ENCODE measurements at regions not wholly inside any gene's neighbourhood (a gene's known extent, or its start where the extent isn't known, plus 50 kb on each side); places are given as distances from the start of the nearest gene placed in this dataset.

- TF ChIP-seq POLR2A (IDR thresholded peaks at IDR 0.05) (no peak), POLR2AphosphoS5 (IDR thresholded peaks at IDR 0.05) (no peak)
- TF ChIP-seq, protein P1, sequence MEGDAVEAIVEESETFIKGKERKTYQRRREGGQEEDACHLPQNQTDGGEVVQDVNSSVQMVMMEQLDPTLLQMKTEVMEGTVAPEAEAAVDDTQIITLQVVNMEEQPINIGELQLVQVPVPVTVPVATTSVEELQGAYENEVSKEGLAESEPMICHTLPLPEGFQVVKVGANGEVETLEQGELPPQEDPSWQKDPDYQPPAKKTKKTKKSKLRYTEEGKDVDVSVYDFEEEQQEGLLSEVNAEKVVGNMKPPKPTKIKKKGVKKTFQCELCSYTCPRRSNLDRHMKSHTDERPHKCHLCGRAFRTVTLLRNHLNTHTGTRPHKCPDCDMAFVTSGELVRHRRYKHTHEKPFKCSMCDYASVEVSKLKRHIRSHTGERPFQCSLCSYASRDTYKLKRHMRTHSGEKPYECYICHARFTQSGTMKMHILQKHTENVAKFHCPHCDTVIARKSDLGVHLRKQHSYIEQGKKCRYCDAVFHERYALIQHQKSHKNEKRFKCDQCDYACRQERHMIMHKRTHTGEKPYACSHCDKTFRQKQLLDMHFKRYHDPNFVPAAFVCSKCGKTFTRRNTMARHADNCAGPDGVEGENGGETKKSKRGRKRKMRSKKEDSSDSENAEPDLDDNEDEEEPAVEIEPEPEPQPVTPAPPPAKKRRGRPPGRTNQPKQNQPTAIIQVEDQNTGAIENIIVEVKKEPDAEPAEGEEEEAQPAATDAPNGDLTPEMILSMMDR (IDR thresholded peaks at IDR 0.05), result no peak
Measured at GRCh38 chr1:47658161-47658920, 220.5 kb downstream of the FOXD2 start.

All from sigmoid colon (tissue), 4 donors.